Astrocyte (in vitro differentiated cells and primary cell): ENCODE measurements at regions not wholly inside any gene's neighbourhood (a gene's known extent, or its start where the extent isn't known, plus 50 kb on each side); places are given as distances from the start of the nearest gene placed in this dataset.

Source experiments
- DNase-seq: peaks from one replicate; pipeline ENCODE4 v3.0.0-alpha.2; 2010; ENCODE audit warnings: low read depth
- FAIRE-seq: peaks from 2 replicates; lab custom pipeline; 2011; peaks lifted over from hg19 to GRCh38; lab: Jason Lieb, UNC
- H2AFZ ChIP-seq: 2 replicates; pipeline ENCODE4 v1.6.0; 2012; ENCODE audit warnings: low read depth, low read length, inconsistent platforms
- H3K27ac ChIP-seq: 2 replicates; pipeline ENCODE4 v1.5.1; 2011; ENCODE audit warnings: low read depth, low read length, inconsistent platforms
- H3K27me3 ChIP-seq: 2 replicates; pipeline ENCODE4 v1.6.0; 2011; ENCODE audit warnings: low read length, inconsistent platforms; ENCODE audit not compliant: insufficient read depth
- H3K36me3 ChIP-seq: 2 replicates; pipeline ENCODE4 v1.5.1; 2011; ENCODE audit warnings: low read length, inconsistent platforms; ENCODE audit not compliant: insufficient read depth
- H3K4me1 ChIP-seq: 2 replicates; pipeline ENCODE4 v1.5.1; 2011; ENCODE audit warnings: low read length, inconsistent platforms; ENCODE audit not compliant: insufficient read depth
- H3K4me2 ChIP-seq: 2 replicates; pipeline ENCODE4 v1.6.0; 2012; ENCODE audit warnings: low read length, inconsistent platforms
- H3K4me3 ChIP-seq: 2 replicates; pipeline ENCODE4 v1.5.1; 2011; ENCODE audit warnings: low read depth, mild to moderate bottlenecking, low read length, inconsistent platforms; ENCODE audit not compliant: insufficient read depth
- H3K79me2 ChIP-seq: 2 replicates; pipeline ENCODE4 v1.6.0; 2012; ENCODE audit warnings: mild to moderate bottlenecking, low read length, inconsistent platforms; ENCODE audit not compliant: insufficient read depth
- H3K9ac ChIP-seq: 2 replicates; pipeline ENCODE4 v1.6.0; 2012; ENCODE audit warnings: mild to moderate bottlenecking, low read length, inconsistent platforms
- H3K9me3 ChIP-seq: 2 replicates; pipeline ENCODE4 v1.5.1; 2012; ENCODE audit warnings: low read depth, mild to moderate bottlenecking, low read length, inconsistent platforms; ENCODE audit not compliant: insufficient read depth
- H4K20me1 ChIP-seq: 2 replicates; pipeline ENCODE4 v1.6.0; 2012; ENCODE audit warnings: low read length, inconsistent platforms; ENCODE audit not compliant: insufficient read depth
- H3K27ac Mint-ChIP-seq: one replicate; pipeline ENCODE4 v1.8.0; 2021; ENCODE audit warnings: mild to moderate bottlenecking, mixed read lengths; ENCODE audit not compliant: unreplicated experiment
- H3K27me3 Mint-ChIP-seq: one replicate; pipeline ENCODE4 v1.8.0; 2021; ENCODE audit warnings: low read depth, mixed read lengths; ENCODE audit not compliant: unreplicated experiment
- H3K36me3 Mint-ChIP-seq: one replicate; pipeline ENCODE4 v1.8.0; 2021; ENCODE audit warnings: low read depth, mixed read lengths; ENCODE audit not compliant: unreplicated experiment
- H3K4me1 Mint-ChIP-seq: one replicate; pipeline ENCODE4 v1.8.0; 2021; ENCODE audit warnings: low read depth, mixed read lengths; ENCODE audit not compliant: unreplicated experiment
- H3K4me3 Mint-ChIP-seq: one replicate; pipeline ENCODE4 v1.8.0; 2021; ENCODE audit warnings: mild to moderate bottlenecking, moderate library complexity, mixed read lengths; ENCODE audit not compliant: unreplicated experiment
- H3K9me3 Mint-ChIP-seq: one replicate; pipeline ENCODE4 v1.8.0; 2021; ENCODE audit warnings: mild to moderate bottlenecking, mixed read lengths; ENCODE audit not compliant: unreplicated experiment
- CTCF ChIP-seq: IDR thresholded peaks from 2 replicates; pipeline ENCODE4 v1.5.1; 2011; ENCODE audit warnings: low read depth, mild to moderate bottlenecking, inconsistent platforms, low read length, moderate library complexity; ENCODE audit not compliant: insufficient read depth
- EZH2 ChIP-seq: IDR thresholded peaks from 2 replicates; pipeline ENCODE4 v1.6.1; 2012; ENCODE audit warnings: mild to moderate bottlenecking, low read length, inconsistent platforms; ENCODE audit not compliant: insufficient read depth

DNA sequence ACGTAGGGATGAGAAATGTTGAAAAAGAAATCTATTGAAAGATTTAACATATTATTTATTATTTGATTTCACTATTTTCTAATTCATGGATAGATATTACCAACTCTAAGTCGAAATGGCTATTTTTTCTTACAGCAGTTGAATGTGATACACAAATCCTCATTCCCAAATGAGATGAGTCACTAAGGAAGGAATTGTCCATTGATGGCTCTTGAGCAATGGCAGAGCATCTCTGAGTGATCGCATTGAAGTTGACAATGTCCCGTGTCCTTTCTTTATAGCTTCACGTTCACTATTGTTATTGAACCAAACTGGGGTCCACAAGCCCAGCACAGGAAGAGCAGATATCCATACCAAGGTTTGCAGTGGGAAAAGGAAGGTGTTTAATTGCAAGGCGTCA, 648.3 kb upstream of the SPRY2 start:
- Histone ChIP-seq H3K27ac (peak overlapping the region; percentile 42), H3K27me3 (no peaks in the 10 kb centered on the region), H2AFZ (peak overlapping the region; percentile 46), H3K9ac (no peak overlapping the region), H3K36me3 (no peaks in the 10 kb centered on the region), H3K4me3 (no peak overlapping the region), H4K20me1 (no peaks in the 10 kb centered on the region), H3K79me2 (no peaks in the 10 kb centered on the region), H3K4me1 (peaks cover 5% of the 10 kb centered on the region), H3K9me3 (peaks cover 3% of the 10 kb centered on the region), H3K4me2 (peak overlapping the region; percentile 15)
- H3K4me1 Mint-ChIP-seq = peaks cover 6% of the 10 kb centered on the region
- no peak overlapping the region for H3K4me3 Mint-ChIP-seq
- no peaks in the 10 kb centered on the region for H3K27me3 Mint-ChIP-seq
- H3K9me3 Mint-ChIP-seq = peaks cover 8% of the 10 kb centered on the region
- DNase-seq (no peak), FAIRE-seq (no peak)
- TF ChIP-seq EZH2 (no peak), CTCF (no peak)
- H3K27ac Mint-ChIP-seq = no peak overlapping the region
- no peaks in the 10 kb centered on the region for H3K36me3 Mint-ChIP-seq

DNA sequence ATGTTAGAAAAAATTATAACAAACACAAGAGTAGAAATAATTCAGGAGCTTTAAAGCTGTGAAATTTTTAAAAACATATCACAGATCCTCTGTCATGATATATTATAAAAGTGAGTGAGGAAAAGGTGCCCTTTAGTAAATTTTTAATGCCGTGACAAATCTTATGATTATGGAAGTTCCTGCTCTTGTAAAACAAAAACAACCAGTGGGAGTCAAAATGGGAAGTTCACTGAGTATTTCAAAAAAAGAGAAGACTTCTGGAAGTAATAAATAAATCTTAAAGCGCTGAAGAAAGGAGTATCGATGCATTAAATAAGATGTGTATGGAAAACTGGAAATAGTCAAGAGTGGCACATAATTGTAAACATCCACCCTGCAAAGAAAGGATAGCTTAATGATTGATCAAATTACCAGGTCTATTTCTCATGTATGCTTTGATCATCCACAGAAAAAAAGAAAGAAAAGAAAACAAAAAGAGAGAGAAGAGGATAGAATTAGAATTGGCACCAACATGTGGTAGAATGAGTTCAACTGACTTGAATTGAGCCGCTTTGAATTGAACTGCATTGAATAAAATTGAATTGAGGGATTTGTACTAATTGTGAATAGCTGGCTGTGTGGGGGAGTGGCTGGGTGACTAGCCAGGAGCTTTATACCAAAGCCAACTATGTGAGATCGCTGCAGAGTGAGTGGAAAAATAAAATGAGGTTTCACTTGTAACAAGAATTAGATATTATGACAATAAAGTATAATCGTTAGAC, 647.6 kb upstream of the SPRY2 start:
- Histone ChIP-seq H3K79me2 (no peaks in the 10 kb centered on the region), H3K27me3 (no peaks in the 10 kb centered on the region), H2AFZ (no peak overlapping the region), H4K20me1 (no peaks in the 10 kb centered on the region), H3K9me3 (peaks cover 3% of the 10 kb centered on the region), H3K36me3 (no peaks in the 10 kb centered on the region), H3K9ac (no peak overlapping the region), H3K4me2 (no peak overlapping the region), H3K4me3 (no peak overlapping the region), H3K27ac (no peak overlapping the region), H3K4me1 (peaks cover 5% of the 10 kb centered on the region)
- H3K36me3 Mint-ChIP-seq = no peaks in the 10 kb centered on the region
- TF ChIP-seq EZH2 (no peak), CTCF (no peak)
- H3K9me3 Mint-ChIP-seq = peaks cover 8% of the 10 kb centered on the region
- no peak overlapping the region for H3K27ac Mint-ChIP-seq
- FAIRE-seq (no peak), DNase-seq (no peak)
- H3K4me3 Mint-ChIP-seq = no peak overlapping the region
- H3K27me3 Mint-ChIP-seq = no peaks in the 10 kb centered on the region
- H3K4me1 Mint-ChIP-seq = peaks cover 6% of the 10 kb centered on the region

DNA sequence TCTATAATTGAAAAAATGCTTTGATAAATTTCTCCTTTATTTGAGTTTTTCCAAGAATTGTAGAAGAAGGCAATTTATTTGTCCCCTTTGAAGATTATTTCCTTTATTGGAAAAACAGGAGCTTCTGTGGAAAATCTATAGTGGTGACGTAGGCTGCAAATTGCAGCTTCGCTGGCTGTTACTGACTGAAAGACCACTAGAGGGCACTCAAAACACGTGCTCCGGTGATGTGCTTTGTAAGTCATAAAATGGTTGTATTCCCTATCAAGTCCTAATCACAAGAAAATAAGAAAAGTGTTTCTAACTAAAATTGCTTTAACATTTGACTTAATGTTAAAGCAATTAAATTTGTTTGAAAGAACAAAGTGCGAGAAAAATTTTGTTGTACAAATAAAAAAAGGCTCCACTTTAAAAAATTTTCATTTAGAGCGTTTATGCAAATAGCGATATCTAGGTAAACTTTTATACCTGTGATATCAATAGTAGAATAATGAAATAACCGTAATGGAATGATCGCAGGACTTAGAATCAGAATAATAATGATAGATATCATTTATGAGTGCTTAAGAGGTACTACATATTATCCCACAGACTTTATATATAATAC, 638.2 kb upstream of the SPRY2 start:
- Histone ChIP-seq H3K27me3 (no peaks in the 10 kb centered on the region), H3K27ac (no peak overlapping the region), H3K4me1 (no peaks in the 10 kb centered on the region), H3K79me2 (no peaks in the 10 kb centered on the region), H2AFZ (no peak overlapping the region), H3K4me2 (no peak overlapping the region), H4K20me1 (no peaks in the 10 kb centered on the region), H3K4me3 (no peak overlapping the region), H3K9ac (no peak overlapping the region), H3K36me3 (no peaks in the 10 kb centered on the region), H3K9me3 (no peaks in the 10 kb centered on the region)
- FAIRE-seq (no peak), DNase-seq (peak; percentile 38)
- Mint-ChIP-seq H3K4me3 (no peak overlapping the region), H3K27ac (no peak overlapping the region), H3K4me1 (no peaks in the 10 kb centered on the region), H3K27me3 (no peaks in the 10 kb centered on the region), H3K36me3 (no peaks in the 10 kb centered on the region), H3K9me3 (peaks cover 4% of the 10 kb centered on the region)
- TF ChIP-seq CTCF = peak; percentile 97
- no peak for TF ChIP-seq EZH2
